Esophagus squamous epithelium (tissue), 5 donors: ENCODE measurements at regions not wholly inside any gene's neighbourhood (a gene's known extent, or its start where the extent isn't known, plus 50 kb on each side); places are given as distances from the start of the nearest gene placed in this dataset.
"Not testable (repeated sequence)": the region's sequence is repeated elsewhere in the genome, so short reads cannot be mapped to it uniquely, and the experiment has no call there.

Experiments used
- DNase-seq: peaks from one replicate; lab custom pipeline; 2025; lab: John Stamatoyannopoulos, UW
- H3K27ac ChIP-seq, 4 donors: fragments of 200-600 bp; sonication (generic); one replicate each; pipeline ENCODE4 v1.5.1; 2016 to 2019; ENCODE audit warnings: mild to moderate bottlenecking in 1 of 4
- H3K27me3 ChIP-seq, 4 donors: fragments of 200-600 bp; sonication (generic); 1 replicate in 3 of 4; 2 replicates in 1 of 4; pipeline versions ENCODE4 v1.5.1 to v1.6.0; 2017 to 2021; ENCODE audit warnings: antibody characterized with exemption in 1 of 4
- H3K36me3 ChIP-seq, 3 donors: fragments of 200-600 bp; sonication (generic); one replicate each; pipeline ENCODE4 v1.5.1; 2016 to 2019
- H3K4me1 ChIP-seq, 3 donors: fragments of 200-600 bp; sonication (generic); one replicate each; pipeline ENCODE4 v1.5.1; 2017 to 2019
- H3K4me3 ChIP-seq, 4 donors: fragments of 200-600 bp; sonication (generic); 1 replicate in 3 of 4; 2 replicates in 1 of 4; pipeline ENCODE4 v1.5.1; 2016 to 2019; ENCODE audit warnings: mild to moderate bottlenecking in 2 of 4, moderate library complexity in 1 of 4
- H3K9me3 ChIP-seq, 3 donors: fragments of 200-600 bp; sonication (generic); one replicate each; pipeline ENCODE4 v1.5.1; 2016 to 2019
- CTCF ChIP-seq, 6 experiments: fragments of 450-650 bp in 4 of 6; fragments of 200-600 bp in 2 of 6; sonication (generic) in 2 of 6; IDR thresholded peaks; one replicate each; pipeline ENCODE4 v1.5.1; 2016 to 2019; ENCODE audit warnings: antibody characterized with exemption in 6 of 6, mild to moderate bottlenecking in 4 of 6, moderate library complexity in 4 of 6
- POLR2A ChIP-seq, 4 donors: fragments of 450-650 bp; IDR thresholded peaks; one replicate each; pipeline ENCODE4 v1.6.1; 2017; ENCODE audit warnings: antibody characterized with exemption in 4 of 4, mild to moderate bottlenecking in 4 of 4, moderate library complexity in 3 of 4
- WGBS, 2 donors: methylation state at CpG; one replicate each; pipeline ENCODE4 v1.1.5; 2018; 5-methylcytosine and 5-hydroxymethylcytosine counted together
- intact Hi-C: fragments of 100-400 bp; cut with DNase I; formaldehyde crosslinking; loops from one replicate; pipeline ENCODE4 v1.15.0; 2022
- donor health status: DM: yes; HTN: yes; CAD: no.

GRCh38 chr6:1475174-1475573 is 85.8 kb downstream of the FOXF2 start:
- Histone ChIP-seq H3K4me3 (no peak overlapping the region), H3K36me3 (no peaks in the 10 kb centered on the region), H3K4me1 (peaks cover 0 to 7% (median 0%) of the 10 kb centered on the region in 3 donors), H3K9me3 (no peaks in the 10 kb centered on the region), H3K27ac (no peak overlapping the region), H3K27me3 (peaks cover 0 to 14% (median 0%) of the 10 kb centered on the region in 4 donors)
- intact Hi-C loops = no loop called here
- WGBS, 2 donors = 54 to 71% methylated on average over 1 of the region's 1 CpG
- TF ChIP-seq CTCF (IDR thresholded peaks at IDR 0.05) (no peak), POLR2A (IDR thresholded peaks at IDR 0.05) (no peak)
- no peak for DNase-seq

GRCh38 chr6:1477432-1478090 is 88.2 kb downstream of the FOXF2 start:
- no peak for TF ChIP-seq POLR2A (IDR thresholded peaks at IDR 0.05)
- no peak for TF ChIP-seq CTCF (IDR thresholded peaks at IDR 0.05)
- Histone ChIP-seq H3K4me1 (peaks cover 0 to 7% (median 0%) of the 10 kb centered on the region in 3 donors), H3K27me3 (peaks cover 0 to 5% (median 0%) of the 10 kb centered on the region in 4 donors), H3K36me3 (no peaks in the 10 kb centered on the region), H3K9me3 (no peaks in the 10 kb centered on the region), H3K4me3 (no peak overlapping the region), H3K27ac (no peak overlapping the region)
- 27 to 38% methylated on average over 11 of the region's 11 CpGs for WGBS, 2 donors
- intact Hi-C loops = no loop called here
- DNase-seq = no peak

- H3K27ac ChIP-seq, H3K36me3 ChIP-seq, H3K27me3 ChIP-seq, DNase-seq, H3K4me1 ChIP-seq, H3K9me3 ChIP-seq, intact Hi-C loops, H3K4me3 ChIP-seq: not testable (repeated sequence)
- 76 to 90% methylated on average over 4 of the region's 4 CpGs for WGBS, 2 donors
Measured at GRCh38 chr6:1478163-1478826, 88.9 kb downstream of the FOXF2 start.

- Histone ChIP-seq H3K36me3 (no peaks in the 10 kb centered on the region), H3K9me3 (no peaks in the 10 kb centered on the region), H3K4me1 (peaks cover 0 to 7% (median 0%) of the 10 kb centered on the region in 3 donors), H3K4me3 (no peak overlapping the region), H3K27me3 (no peaks in the 10 kb centered on the region), H3K27ac (no peak overlapping the region)
- no peak for TF ChIP-seq POLR2A (IDR thresholded peaks at IDR 0.05)
- TF ChIP-seq CTCF (IDR thresholded peaks at IDR 0.05) = no peak
- 52 to 77% methylated on average over 2 of the region's 2 CpGs for WGBS, 2 donors
- no peak for DNase-seq
- intact Hi-C loops = no loop called here
Measured at GRCh38 chr6:1479095-1479494, 89.7 kb downstream of the FOXF2 start.

GRCh38 chr6:1479601-1480221 is 90.3 kb downstream of the FOXF2 start:
- H3K36me3 ChIP-seq = no peaks in the 10 kb centered on the region
- 70 to 100% methylated on average over 3 of the region's 3 CpGs for WGBS, 2 donors
- intact Hi-C loops = no loop called here
- TF ChIP-seq POLR2A (IDR thresholded peaks at IDR 0.05) (no peak), CTCF (IDR thresholded peaks at IDR 0.05) (no peak)
- no peak overlapping the region for H3K27ac ChIP-seq
- H3K4me3 ChIP-seq = no peak overlapping the region
- H3K27me3 ChIP-seq = no peaks in the 10 kb centered on the region
- H3K9me3 ChIP-seq = no peaks in the 10 kb centered on the region
- no peak for DNase-seq
- H3K4me1 ChIP-seq = peaks cover 0 to 7% (median 0%) of the 10 kb centered on the region in 3 donors
